ENCODE measurements at regions not wholly inside any gene's neighbourhood (a gene's known extent, or its start where the extent isn't known, plus 50 kb on each side); places are given as distances from the start of the nearest gene placed in this dataset.

GRCh38 chr6:150702675-150703074 is 103.0 kb downstream of the PLEKHG1 start:
- TF ChIP-seq CTCF (IDR thresholded peaks at IDR 0.05) (no peak), SP1 (CRISPR knock-in tag; conservative IDR thresholded peaks at IDR 0.05) (no peak), TCF7 (CRISPR knock-in tag; IDR thresholded peaks at IDR 0.05; ENCODE audit: low read depth) (no peak), NR2C2 (CRISPR knock-in tag; IDR thresholded peaks at IDR 0.05) (no peak), JUN (CRISPR knock-in tag; IDR thresholded peaks at IDR 0.05) (no peak)
